Sigmoid colon (tissue), 4 donors: ENCODE measurements at regions not wholly inside any gene's neighbourhood (a gene's known extent, or its start where the extent isn't known, plus 50 kb on each side); places are given as distances from the start of the nearest gene placed in this dataset.

ENCODE experiments used
- EP300 ChIP-seq, 4 donors: sonication (generic); formaldehyde crosslinking; IDR thresholded peaks; one replicate each; pipeline ENCODE4 v1.6.1; 2017; ENCODE audit warnings: antibody characterized with exemption in 4 of 4
- TF ChIP-seq, protein P1 (sequence below), 4 experiments: fragments of 450-650 bp in 3 of 4; fragments of 200-600 bp in 1 of 4; IDR thresholded peaks; one replicate each; pipeline ENCODE4 v1.5.1; 2016 to 2019; ENCODE audit warnings: antibody characterized with exemption in 4 of 4, mild to moderate bottlenecking in 3 of 4, moderate library complexity in 2 of 4

DNA sequence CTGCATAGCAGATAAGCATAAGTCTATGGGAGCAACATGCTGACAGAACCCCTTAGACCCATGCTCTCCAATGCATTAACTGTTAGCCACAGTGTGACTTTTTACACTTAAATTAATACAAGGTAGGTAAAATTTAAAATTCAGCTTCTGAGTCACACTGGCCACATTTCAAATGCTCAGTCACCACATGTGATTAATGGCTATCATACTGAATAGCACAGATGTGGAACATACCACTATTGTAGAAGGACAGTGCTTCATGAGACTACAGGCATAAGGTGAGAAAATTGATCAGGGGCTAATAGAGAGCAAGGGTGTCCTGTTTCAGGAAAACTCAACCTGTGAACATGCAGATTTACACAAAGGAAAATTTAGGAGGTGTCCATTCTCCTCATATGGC is 357.0 kb upstream of the SEMA6D start:
- TF ChIP-seq, protein P1, sequence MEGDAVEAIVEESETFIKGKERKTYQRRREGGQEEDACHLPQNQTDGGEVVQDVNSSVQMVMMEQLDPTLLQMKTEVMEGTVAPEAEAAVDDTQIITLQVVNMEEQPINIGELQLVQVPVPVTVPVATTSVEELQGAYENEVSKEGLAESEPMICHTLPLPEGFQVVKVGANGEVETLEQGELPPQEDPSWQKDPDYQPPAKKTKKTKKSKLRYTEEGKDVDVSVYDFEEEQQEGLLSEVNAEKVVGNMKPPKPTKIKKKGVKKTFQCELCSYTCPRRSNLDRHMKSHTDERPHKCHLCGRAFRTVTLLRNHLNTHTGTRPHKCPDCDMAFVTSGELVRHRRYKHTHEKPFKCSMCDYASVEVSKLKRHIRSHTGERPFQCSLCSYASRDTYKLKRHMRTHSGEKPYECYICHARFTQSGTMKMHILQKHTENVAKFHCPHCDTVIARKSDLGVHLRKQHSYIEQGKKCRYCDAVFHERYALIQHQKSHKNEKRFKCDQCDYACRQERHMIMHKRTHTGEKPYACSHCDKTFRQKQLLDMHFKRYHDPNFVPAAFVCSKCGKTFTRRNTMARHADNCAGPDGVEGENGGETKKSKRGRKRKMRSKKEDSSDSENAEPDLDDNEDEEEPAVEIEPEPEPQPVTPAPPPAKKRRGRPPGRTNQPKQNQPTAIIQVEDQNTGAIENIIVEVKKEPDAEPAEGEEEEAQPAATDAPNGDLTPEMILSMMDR (IDR thresholded peaks at IDR 0.05), result no peak
- no peak for TF ChIP-seq EP300 (IDR thresholded peaks at IDR 0.05)
